ENCODE measurements at regions not wholly inside any gene's neighbourhood (a gene's known extent, or its start where the extent isn't known, plus 50 kb on each side); places are given as distances from the start of the nearest gene placed in this dataset.

DNA sequence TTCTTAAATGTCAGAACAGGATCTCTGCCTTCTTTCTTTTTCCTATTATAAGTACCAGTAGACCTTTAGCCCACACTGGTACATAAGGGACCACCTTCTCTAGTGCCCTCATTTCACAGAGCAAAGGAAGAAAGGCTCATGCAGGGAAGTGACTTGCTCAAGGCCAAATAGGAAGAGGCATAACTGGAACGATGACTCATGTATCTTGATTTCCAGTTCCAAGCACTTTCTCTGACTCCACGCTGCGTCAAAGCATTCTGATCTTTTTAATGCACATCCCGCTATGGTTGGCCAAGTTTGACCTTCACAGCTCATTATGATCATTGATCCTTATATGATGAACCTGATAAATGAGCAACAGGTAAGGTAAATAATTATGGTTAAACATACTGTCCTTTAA, 542.0 kb downstream of the GBA3 start:
- Histone ChIP-seq H4K8ac (ENCODE audit: low read depth in 2 of 2, low read length in 2 of 2) (no peak overlapping the region), H3K14ac (replicated peaks; ENCODE audit: low read depth, low read length) (no peak overlapping the region), H4K91ac (ENCODE audit: insufficient read depth, low read depth, low read length) (no peak overlapping the region), H3K79me1 (ENCODE audit: low read depth in 1 of 2, low read length in 2 of 2) (no peaks in the 10 kb centered on the region), H4K20me1 (ENCODE audit: insufficient read depth, low read length) (no peaks in the 10 kb centered on the region), H4K5ac (ENCODE audit: low read depth, low read length) (no peak overlapping the region), H3K4ac (ENCODE audit: low read depth, low read length) (no peak overlapping the region), H3K27ac (ENCODE audit: insufficient read depth, low read length) (no peak overlapping the region), H3K4me3 (ENCODE audit: insufficient read depth, low read depth, low read length) (no peak overlapping the region), H3K9ac (ENCODE audit: low read depth, low read length) (no peak overlapping the region), H3K9me1 (ENCODE audit: insufficient read depth, low read length) (no peaks in the 10 kb centered on the region), H2AK9ac (replicated peaks; ENCODE audit: low read depth, low read length, poor library complexity) (no peak overlapping the region), H2AFZ (replicated peaks; ENCODE audit: low read length, poor library complexity) (no peak overlapping the region), H3K27me3 (ENCODE audit: control insufficient read depth, insufficient read depth, low read length) (no peaks in the 10 kb centered on the region), H3K56ac (ENCODE audit: extremely low read depth, insufficient read depth, low read length) (no peak overlapping the region), H3K23ac (ENCODE audit: low read depth, low read length) (no peak overlapping the region), H2AK5ac (ENCODE audit: low read depth, low read length) (no peak overlapping the region), H3K9me3 (ENCODE audit: control insufficient read depth, insufficient read depth, low read length) (0 out of 2 replicates have a peak, but pooled peaks cover 2% of the 10 kb centered on the region), H3K18ac (ENCODE audit: low read depth, low read length) (no peak overlapping the region), H2BK15ac (ENCODE audit: low read depth, low read length) (no peak overlapping the region), H2BK5ac (ENCODE audit: low read depth, low read length, poor library complexity, severe bottlenecking) (no peak overlapping the region), H2BK120ac (ENCODE audit: low read depth, low read length) (no peak overlapping the region), H3K36me3 (ENCODE audit: control insufficient read depth, insufficient read depth, low read length) (no peaks in the 10 kb centered on the region), H3K4me1 (ENCODE audit: control insufficient read depth, insufficient read depth, low read length) (no peaks in the 10 kb centered on the region), H3K4me2 (ENCODE audit: low read depth, low read length) (no peak overlapping the region), H2BK20ac (ENCODE audit: low read depth, low read length) (no peak overlapping the region)
- TF ChIP-seq RAD21 (IDR thresholded peaks at IDR 0.05; ENCODE audit: low read length) (no peak), MAZ (IDR thresholded peaks at IDR 0.05; ENCODE audit: borderline replicate concordance, low read depth, low read length) (no peak), NFE2L2 (IDR thresholded peaks at IDR 0.05; ENCODE audit: low read depth, low read length) (no peak), RFX5 (IDR thresholded peaks at IDR 0.05; ENCODE audit: low read depth, low read length) (no peak), FOS (IDR thresholded peaks at IDR 0.05; ENCODE audit: low read depth, low read length) (no peak), POLR2A (IDR thresholded peaks at IDR 0.05; ENCODE audit: low read depth, low read length) (no peak), MAFK (IDR thresholded peaks at IDR 0.05; ENCODE audit: low read depth, low read length) (no peak), SMC3 (IDR thresholded peaks at IDR 0.05; ENCODE audit: low read depth, low read length) (no peak), MXI1 (IDR thresholded peaks at IDR 0.05; ENCODE audit: borderline replicate concordance, low read depth, low read length) (no peak), CHD1 (IDR thresholded peaks at IDR 0.05; ENCODE audit: low read depth, low read length) (no peak), CEBPB (IDR thresholded peaks at IDR 0.05; ENCODE audit: low read depth, low read length) (no peak), RCOR1 (IDR thresholded peaks at IDR 0.05; ENCODE audit: insufficient replicate concordance, low read length) (no peak)
- TF ChIP-seq, protein P1, sequence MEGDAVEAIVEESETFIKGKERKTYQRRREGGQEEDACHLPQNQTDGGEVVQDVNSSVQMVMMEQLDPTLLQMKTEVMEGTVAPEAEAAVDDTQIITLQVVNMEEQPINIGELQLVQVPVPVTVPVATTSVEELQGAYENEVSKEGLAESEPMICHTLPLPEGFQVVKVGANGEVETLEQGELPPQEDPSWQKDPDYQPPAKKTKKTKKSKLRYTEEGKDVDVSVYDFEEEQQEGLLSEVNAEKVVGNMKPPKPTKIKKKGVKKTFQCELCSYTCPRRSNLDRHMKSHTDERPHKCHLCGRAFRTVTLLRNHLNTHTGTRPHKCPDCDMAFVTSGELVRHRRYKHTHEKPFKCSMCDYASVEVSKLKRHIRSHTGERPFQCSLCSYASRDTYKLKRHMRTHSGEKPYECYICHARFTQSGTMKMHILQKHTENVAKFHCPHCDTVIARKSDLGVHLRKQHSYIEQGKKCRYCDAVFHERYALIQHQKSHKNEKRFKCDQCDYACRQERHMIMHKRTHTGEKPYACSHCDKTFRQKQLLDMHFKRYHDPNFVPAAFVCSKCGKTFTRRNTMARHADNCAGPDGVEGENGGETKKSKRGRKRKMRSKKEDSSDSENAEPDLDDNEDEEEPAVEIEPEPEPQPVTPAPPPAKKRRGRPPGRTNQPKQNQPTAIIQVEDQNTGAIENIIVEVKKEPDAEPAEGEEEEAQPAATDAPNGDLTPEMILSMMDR (conservative IDR thresholded peaks at IDR 0.05; ENCODE audit: low read depth, low read length): no peak
- POLR2A ChIA-PET (ENCODE audit: unreplicated experiment): no interaction called here
- in situ Hi-C loops (cut with MboI; ENCODE audit: low sequenced_read_pairs): no loop called here
- dilution Hi-C loops (cut with HindIII; ENCODE audit: low sequenced_read_pairs, unreplicated experiment): no loop called here
- CTCF ChIA-PET: no interaction called here
- ATAC-seq (ENCODE audit: low read depth): no peak
- BruUV-seq (replicated peaks): no TSS peak
- DNase-seq: no peak
- intact Hi-C loops (cut with micrococcal nuclease): no loop called here
- 70% methylated on average over 3 of the region's 4 CpGs; no CpG with 5 or more reads in 1 of the 2 experiments for WGBS, 2 experiments (ENCODE audit: extremely low coverage in 2 of 2, insufficient read length in 1 of 2)
